Liver (tissue), 3 donors: ENCODE measurements at regions not wholly inside any gene's neighbourhood (a gene's known extent, or its start where the extent isn't known, plus 50 kb on each side); places are given as distances from the start of the nearest gene placed in this dataset.

Source experiments
- CTCF ChIP-seq: fragments of 150-350 bp; IDR thresholded peaks from 2 replicates; pipeline ENCODE4 v1.5.1; 2017; ENCODE audit warnings: improper control_type of control experiment, low read depth, low read length; ENCODE audit not compliant: missing input control
- GABPA ChIP-seq, 2 donors: IDR thresholded peaks in 1 of 2; conservative IDR thresholded peaks in 1 of 2; 2 replicates each; pipeline ENCODE4 v1.6.1; 2016; ENCODE audit warnings: antibody characterized with exemption in 2 of 2, mild to moderate bottlenecking in 1 of 2, moderate library complexity in 1 of 2
- HNF4A ChIP-seq, 2 donors: conservative IDR thresholded peaks; 2 replicates each; pipeline ENCODE4 v1.6.1; 2016; ENCODE audit warnings: antibody characterized with exemption in 2 of 2, mild to moderate bottlenecking in 2 of 2
- SP1 ChIP-seq: IDR thresholded peaks from 2 replicates; pipeline ENCODE4 v1.6.1; 2018; ENCODE audit warnings: antibody characterized with exemption, mild to moderate bottlenecking
- donor health status: healthy.
- donor health status: healthy.

- TF ChIP-seq CTCF (no peak), HNF4A (conservative IDR thresholded peaks at IDR 0.05) (no peak), GABPA (IDR thresholded peaks at IDR 0.05 in 1 of 2, conservative IDR thresholded peaks at IDR 0.05 in 1 of 2) (no peak), SP1 (no peak)
These were observed 58.7 kb upstream of the ATL2 start for GRCh38 chr2:38435775-38436174.
